ENCODE measurements at regions not wholly inside any gene's neighbourhood (a gene's known extent, or its start where the extent isn't known, plus 50 kb on each side); places are given as distances from the start of the nearest gene placed in this dataset.

DNA sequence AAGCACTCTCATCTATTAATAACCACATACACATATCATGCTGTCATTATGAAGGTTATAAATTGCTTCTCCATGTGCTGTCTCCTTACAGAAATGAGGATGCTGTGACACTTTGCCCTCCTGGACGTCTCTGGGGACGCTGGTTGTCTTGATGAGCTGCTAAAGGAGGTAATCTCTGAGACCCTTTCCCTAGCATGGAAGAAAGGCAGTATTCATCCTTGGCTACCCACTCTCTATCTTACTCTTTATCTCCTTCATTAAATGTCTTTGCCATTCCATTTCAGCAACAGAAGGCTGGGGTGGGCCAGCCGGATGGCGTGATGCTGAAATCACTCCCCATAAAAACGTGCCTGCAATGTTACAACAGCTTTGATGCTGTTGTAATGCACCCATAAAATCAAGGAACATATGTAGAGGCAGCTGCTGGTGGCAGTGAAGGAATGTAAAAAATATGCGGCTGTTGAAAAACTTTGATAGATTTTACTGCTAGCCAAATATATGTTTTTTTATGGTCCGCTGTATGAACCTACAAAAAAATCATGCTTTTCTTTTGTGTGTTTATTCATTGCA lies 715.1 kb upstream of the API5 start:
- H3K36me3 ChIP-seq (ENCODE audit: control insufficient read depth, low read length) = no peaks in the 10 kb centered on the region
- H3K4me1 ChIP-seq (ENCODE audit: control insufficient read depth, low read length) = no peaks in the 10 kb centered on the region
- TF ChIP-seq, protein P1, sequence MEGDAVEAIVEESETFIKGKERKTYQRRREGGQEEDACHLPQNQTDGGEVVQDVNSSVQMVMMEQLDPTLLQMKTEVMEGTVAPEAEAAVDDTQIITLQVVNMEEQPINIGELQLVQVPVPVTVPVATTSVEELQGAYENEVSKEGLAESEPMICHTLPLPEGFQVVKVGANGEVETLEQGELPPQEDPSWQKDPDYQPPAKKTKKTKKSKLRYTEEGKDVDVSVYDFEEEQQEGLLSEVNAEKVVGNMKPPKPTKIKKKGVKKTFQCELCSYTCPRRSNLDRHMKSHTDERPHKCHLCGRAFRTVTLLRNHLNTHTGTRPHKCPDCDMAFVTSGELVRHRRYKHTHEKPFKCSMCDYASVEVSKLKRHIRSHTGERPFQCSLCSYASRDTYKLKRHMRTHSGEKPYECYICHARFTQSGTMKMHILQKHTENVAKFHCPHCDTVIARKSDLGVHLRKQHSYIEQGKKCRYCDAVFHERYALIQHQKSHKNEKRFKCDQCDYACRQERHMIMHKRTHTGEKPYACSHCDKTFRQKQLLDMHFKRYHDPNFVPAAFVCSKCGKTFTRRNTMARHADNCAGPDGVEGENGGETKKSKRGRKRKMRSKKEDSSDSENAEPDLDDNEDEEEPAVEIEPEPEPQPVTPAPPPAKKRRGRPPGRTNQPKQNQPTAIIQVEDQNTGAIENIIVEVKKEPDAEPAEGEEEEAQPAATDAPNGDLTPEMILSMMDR (IDR thresholded peaks at IDR 0.05; ENCODE audit: low read depth, low read length, poor library complexity, severe bottlenecking) = no peak
- TF ChIP-seq EZH2phosphoT487 (IDR thresholded peaks at IDR 0.05; ENCODE audit: borderline replicate concordance, low read length) = no peak
- H3K4me2 ChIP-seq (ENCODE audit: low read length) = no peak overlapping the region
- no peaks in the 10 kb centered on the region for H3F3A ChIP-seq (ENCODE audit: control insufficient read depth, insufficient read depth)
- no peak overlapping the region for H3K27ac ChIP-seq (ENCODE audit: low read depth, low read length)
- no peaks in the 10 kb centered on the region for H3K27me3 ChIP-seq (ENCODE audit: control insufficient read depth, low read length)
- no peaks in the 10 kb centered on the region for H4K20me1 ChIP-seq (ENCODE audit: control insufficient read depth, insufficient read depth, low read depth, low read length)
- no peaks in the 10 kb centered on the region for H3K9me2 ChIP-seq (replicated peaks; ENCODE audit: control insufficient read depth, low read length)
- H3K4me3 ChIP-seq (ENCODE audit: low read length) = no peak overlapping the region
- H3K9me3 ChIP-seq (ENCODE audit: control insufficient read depth, insufficient read depth, low read length) = no peaks in the 10 kb centered on the region
- H3K79me2 ChIP-seq (ENCODE audit: control insufficient read depth, low read length) = no peaks in the 10 kb centered on the region

DNA sequence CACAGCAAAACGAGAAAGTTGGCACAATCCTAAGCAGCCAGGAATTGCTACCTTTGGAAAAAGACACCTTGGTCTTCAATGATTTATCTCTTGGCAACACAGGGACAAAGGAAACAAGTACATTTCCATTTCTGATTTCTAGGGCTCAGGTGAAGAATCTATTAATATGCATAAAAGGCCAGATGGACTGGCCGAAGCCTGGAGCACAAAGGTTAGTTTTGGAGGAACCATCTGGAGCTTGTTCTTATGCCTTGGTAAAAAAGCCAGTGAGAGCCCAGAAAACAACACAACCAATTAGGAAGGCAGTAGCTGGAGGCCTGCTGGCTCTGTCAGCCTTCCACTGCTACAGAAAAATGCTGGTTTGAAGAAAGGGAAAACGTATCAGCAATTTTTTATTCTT lies 713.5 kb upstream of the API5 start:
- H3K79me2 ChIP-seq (ENCODE audit: control insufficient read depth, low read length) = no peaks in the 10 kb centered on the region
- TF ChIP-seq, protein P1 (IDR thresholded peaks at IDR 0.05; ENCODE audit: low read depth, low read length, poor library complexity, severe bottlenecking) = no peak
- TF ChIP-seq EZH2phosphoT487 (IDR thresholded peaks at IDR 0.05; ENCODE audit: borderline replicate concordance, low read length) = no peak
- H3K4me3 ChIP-seq (ENCODE audit: low read length) = no peak overlapping the region
- no peaks in the 10 kb centered on the region for H3K27me3 ChIP-seq (ENCODE audit: control insufficient read depth, low read length)
- H3F3A ChIP-seq (ENCODE audit: control insufficient read depth, insufficient read depth) = no peaks in the 10 kb centered on the region
- H3K4me2 ChIP-seq (ENCODE audit: low read length) = no peak overlapping the region
- H4K20me1 ChIP-seq (ENCODE audit: control insufficient read depth, insufficient read depth, low read depth, low read length) = no peaks in the 10 kb centered on the region
- no peaks in the 10 kb centered on the region for H3K36me3 ChIP-seq (ENCODE audit: control insufficient read depth, low read length)
- H3K27ac ChIP-seq (ENCODE audit: low read depth, low read length) = no peak overlapping the region
- no peaks in the 10 kb centered on the region for H3K4me1 ChIP-seq (ENCODE audit: control insufficient read depth, low read length)
- H3K9me3 ChIP-seq (ENCODE audit: control insufficient read depth, insufficient read depth, low read length) = no peaks in the 10 kb centered on the region
- no peaks in the 10 kb centered on the region for H3K9me2 ChIP-seq (replicated peaks; ENCODE audit: control insufficient read depth, low read length)

DNA sequence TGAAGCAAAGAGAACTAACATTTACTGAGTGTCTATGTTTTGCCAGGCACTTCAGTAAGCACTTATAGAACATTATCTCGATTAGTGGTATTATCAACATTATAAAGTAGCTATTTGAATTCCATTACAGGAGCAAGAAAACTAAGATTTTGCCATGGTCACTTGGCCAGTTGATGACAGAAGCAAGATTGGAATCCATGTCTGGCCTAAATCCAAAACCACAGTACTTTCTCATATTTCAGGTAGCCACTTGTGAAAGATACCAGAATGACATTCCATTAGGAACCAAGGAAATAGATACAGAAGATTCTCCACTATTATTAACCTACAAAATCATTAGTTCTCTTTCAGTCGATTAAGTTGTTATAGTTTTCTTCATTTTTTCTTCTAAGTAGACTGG lies 691.0 kb upstream of the API5 start:
- no peaks in the 10 kb centered on the region for H4K20me1 ChIP-seq (ENCODE audit: control insufficient read depth, insufficient read depth, low read depth, low read length)
- no peaks in the 10 kb centered on the region for H3F3A ChIP-seq (ENCODE audit: control insufficient read depth, insufficient read depth)
- no peak overlapping the region for H3K4me3 ChIP-seq (ENCODE audit: low read length)
- TF ChIP-seq EZH2phosphoT487 (IDR thresholded peaks at IDR 0.05; ENCODE audit: borderline replicate concordance, low read length) = no peak
- TF ChIP-seq, protein P1 (IDR thresholded peaks at IDR 0.05; ENCODE audit: low read depth, low read length, poor library complexity, severe bottlenecking) = no peak
- no peaks in the 10 kb centered on the region for H3K4me1 ChIP-seq (ENCODE audit: control insufficient read depth, low read length)
- no peaks in the 10 kb centered on the region for H3K9me2 ChIP-seq (replicated peaks; ENCODE audit: control insufficient read depth, low read length)
- no peaks in the 10 kb centered on the region for H3K79me2 ChIP-seq (ENCODE audit: control insufficient read depth, low read length)
- no peaks in the 10 kb centered on the region for H3K9me3 ChIP-seq (ENCODE audit: control insufficient read depth, insufficient read depth, low read length)
- H3K27me3 ChIP-seq (ENCODE audit: control insufficient read depth, low read length) = no peaks in the 10 kb centered on the region
- H3K4me2 ChIP-seq (ENCODE audit: low read length) = no peak overlapping the region
- H3K36me3 ChIP-seq (ENCODE audit: control insufficient read depth, low read length) = no peaks in the 10 kb centered on the region
- H3K27ac ChIP-seq (ENCODE audit: low read depth, low read length) = no peak overlapping the region

Data from DOHH2 (cell line).